ENCODE measurements at regions not wholly inside any gene's neighbourhood (a gene's known extent, or its start where the extent isn't known, plus 50 kb on each side); places are given as distances from the start of the nearest gene placed in this dataset.

DNA sequence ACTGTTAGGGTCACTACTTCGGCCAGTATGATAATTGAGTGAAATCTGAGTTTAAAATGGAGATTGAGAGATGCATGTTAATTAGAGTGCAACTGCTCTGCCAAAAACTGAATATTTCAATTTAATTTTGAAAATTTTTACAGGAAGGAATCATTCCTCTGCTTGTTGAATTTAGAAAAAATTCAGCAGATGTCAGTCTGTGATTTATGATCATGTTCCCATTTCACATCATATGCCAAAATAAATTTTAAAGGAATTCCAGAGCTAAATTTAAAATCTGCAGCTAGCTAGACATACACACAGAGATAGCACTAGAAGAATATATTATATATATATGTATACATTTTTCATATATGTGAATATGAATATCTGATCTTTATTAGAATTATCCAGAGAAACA, 797.6 kb upstream of the TMEM132C start:
- DNase-seq (ENCODE audit: low read depth in 1 of 2, low spot score in 1 of 2) = no peak
- Histone ChIP-seq H3K27ac (replicated peaks) (no peak overlapping the region), H3K4me3 (replicated peaks; ENCODE audit: insufficient read depth, low read length) (no peak overlapping the region), H3K27me3 (ENCODE audit: insufficient read depth, poor library complexity, severe bottlenecking) (no peaks in the 10 kb centered on the region)
- no peak for TF ChIP-seq POLR2AphosphoS5 (IDR thresholded peaks at IDR 0.05; ENCODE audit: low read depth)
- TF ChIP-seq, protein P1, sequence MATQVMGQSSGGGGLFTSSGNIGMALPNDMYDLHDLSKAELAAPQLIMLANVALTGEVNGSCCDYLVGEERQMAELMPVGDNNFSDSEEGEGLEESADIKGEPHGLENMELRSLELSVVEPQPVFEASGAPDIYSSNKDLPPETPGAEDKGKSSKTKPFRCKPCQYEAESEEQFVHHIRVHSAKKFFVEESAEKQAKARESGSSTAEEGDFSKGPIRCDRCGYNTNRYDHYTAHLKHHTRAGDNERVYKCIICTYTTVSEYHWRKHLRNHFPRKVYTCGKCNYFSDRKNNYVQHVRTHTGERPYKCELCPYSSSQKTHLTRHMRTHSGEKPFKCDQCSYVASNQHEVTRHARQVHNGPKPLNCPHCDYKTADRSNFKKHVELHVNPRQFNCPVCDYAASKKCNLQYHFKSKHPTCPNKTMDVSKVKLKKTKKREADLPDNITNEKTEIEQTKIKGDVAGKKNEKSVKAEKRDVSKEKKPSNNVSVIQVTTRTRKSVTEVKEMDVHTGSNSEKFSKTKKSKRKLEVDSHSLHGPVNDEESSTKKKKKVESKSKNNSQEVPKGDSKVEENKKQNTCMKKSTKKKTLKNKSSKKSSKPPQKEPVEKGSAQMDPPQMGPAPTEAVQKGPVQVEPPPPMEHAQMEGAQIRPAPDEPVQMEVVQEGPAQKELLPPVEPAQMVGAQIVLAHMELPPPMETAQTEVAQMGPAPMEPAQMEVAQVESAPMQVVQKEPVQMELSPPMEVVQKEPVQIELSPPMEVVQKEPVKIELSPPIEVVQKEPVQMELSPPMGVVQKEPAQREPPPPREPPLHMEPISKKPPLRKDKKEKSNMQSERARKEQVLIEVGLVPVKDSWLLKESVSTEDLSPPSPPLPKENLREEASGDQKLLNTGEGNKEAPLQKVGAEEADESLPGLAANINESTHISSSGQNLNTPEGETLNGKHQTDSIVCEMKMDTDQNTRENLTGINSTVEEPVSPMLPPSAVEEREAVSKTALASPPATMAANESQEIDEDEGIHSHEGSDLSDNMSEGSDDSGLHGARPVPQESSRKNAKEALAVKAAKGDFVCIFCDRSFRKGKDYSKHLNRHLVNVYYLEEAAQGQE (IDR thresholded peaks at IDR 0.05; ENCODE audit: insufficient replicate concordance, low read depth) = no peak
- no peak for TF ChIP-seq GABPA (IDR thresholded peaks at IDR 0.05; ENCODE audit: low read depth)
- TF ChIP-seq SPI1 (IDR thresholded peaks at IDR 0.05; ENCODE audit: borderline replicate concordance, low read depth) = no peak
- TF ChIP-seq, protein P2, sequence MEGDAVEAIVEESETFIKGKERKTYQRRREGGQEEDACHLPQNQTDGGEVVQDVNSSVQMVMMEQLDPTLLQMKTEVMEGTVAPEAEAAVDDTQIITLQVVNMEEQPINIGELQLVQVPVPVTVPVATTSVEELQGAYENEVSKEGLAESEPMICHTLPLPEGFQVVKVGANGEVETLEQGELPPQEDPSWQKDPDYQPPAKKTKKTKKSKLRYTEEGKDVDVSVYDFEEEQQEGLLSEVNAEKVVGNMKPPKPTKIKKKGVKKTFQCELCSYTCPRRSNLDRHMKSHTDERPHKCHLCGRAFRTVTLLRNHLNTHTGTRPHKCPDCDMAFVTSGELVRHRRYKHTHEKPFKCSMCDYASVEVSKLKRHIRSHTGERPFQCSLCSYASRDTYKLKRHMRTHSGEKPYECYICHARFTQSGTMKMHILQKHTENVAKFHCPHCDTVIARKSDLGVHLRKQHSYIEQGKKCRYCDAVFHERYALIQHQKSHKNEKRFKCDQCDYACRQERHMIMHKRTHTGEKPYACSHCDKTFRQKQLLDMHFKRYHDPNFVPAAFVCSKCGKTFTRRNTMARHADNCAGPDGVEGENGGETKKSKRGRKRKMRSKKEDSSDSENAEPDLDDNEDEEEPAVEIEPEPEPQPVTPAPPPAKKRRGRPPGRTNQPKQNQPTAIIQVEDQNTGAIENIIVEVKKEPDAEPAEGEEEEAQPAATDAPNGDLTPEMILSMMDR (IDR thresholded peaks at IDR 0.05; ENCODE audit: insufficient read depth, low read length) = no peak

DNA sequence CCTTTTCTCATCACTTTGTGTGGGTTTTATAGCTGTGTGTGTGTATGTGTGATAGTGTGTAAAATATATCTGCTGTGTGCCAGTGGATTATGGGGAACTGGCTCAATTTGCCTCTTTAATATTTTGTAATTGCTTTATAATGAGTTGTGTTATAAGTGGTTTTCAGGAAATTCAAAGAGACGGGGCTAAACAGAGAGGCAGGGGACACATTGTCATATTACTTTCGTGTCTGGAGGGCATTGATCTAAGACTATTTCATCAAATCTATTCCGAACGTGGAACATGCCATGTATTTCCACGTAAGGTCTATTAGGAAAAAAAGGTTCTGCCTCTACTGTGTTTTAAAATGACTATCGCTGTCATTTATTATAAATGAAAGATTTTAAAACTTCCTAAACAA, 793.2 kb upstream of the TMEM132C start:
- TF ChIP-seq, protein P2 (IDR thresholded peaks at IDR 0.05; ENCODE audit: insufficient read depth, low read length) = no peak
- no peak for TF ChIP-seq SPI1 (IDR thresholded peaks at IDR 0.05; ENCODE audit: borderline replicate concordance, low read depth)
- TF ChIP-seq, protein P1 (IDR thresholded peaks at IDR 0.05; ENCODE audit: insufficient replicate concordance, low read depth) = no peak
- no peak for TF ChIP-seq POLR2AphosphoS5 (IDR thresholded peaks at IDR 0.05; ENCODE audit: low read depth)

DNA sequence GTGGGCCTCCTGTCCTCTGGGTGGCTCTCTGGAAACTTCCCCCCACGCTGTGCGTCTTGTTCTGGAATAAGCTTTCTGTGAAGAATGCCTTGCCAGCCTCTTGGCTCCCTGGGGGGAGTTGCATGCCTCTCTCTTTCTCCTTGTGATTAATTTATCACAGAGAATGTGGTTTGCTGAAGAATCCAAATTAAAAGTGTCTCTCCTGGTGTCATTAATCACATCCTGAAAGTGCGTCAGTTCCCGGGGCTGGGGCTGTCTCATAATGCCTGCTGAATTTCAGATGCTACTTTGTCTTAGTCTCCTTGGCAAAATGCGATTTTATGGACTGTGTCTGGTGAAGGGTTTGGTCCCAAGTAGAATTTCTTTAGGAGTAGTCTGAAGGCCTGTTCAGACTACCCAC, 787.7 kb upstream of the TMEM132C start:
- no peak overlapping the region for H3K27ac ChIP-seq (replicated peaks)
- TF ChIP-seq, protein P1 (IDR thresholded peaks at IDR 0.05; ENCODE audit: insufficient replicate concordance, low read depth) = no peak
- TF ChIP-seq, protein P2 (IDR thresholded peaks at IDR 0.05; ENCODE audit: insufficient read depth, low read length) = no peak
- TF ChIP-seq SPI1 (IDR thresholded peaks at IDR 0.05; ENCODE audit: borderline replicate concordance, low read depth) (no peak), GABPA (IDR thresholded peaks at IDR 0.05; ENCODE audit: low read depth) (no peak), POLR2AphosphoS5 (IDR thresholded peaks at IDR 0.05; ENCODE audit: low read depth) (no peak)
- H3K27me3 ChIP-seq (ENCODE audit: insufficient read depth, poor library complexity, severe bottlenecking) = no peaks in the 10 kb centered on the region
- no peak for DNase-seq (ENCODE audit: low read depth in 1 of 2, low spot score in 1 of 2)
- H3K4me3 ChIP-seq (replicated peaks; ENCODE audit: insufficient read depth, low read length) = no peak overlapping the region

More for the DNA sequence above, 793.2 kb upstream of the TMEM132C start:
- H3K4me3 ChIP-seq (replicated peaks; ENCODE audit: insufficient read depth, low read length) = no peak overlapping the region
- H3K27ac ChIP-seq (replicated peaks) = no peak overlapping the region
- DNase-seq (ENCODE audit: low read depth in 1 of 2, low spot score in 1 of 2) = no peak
- H3K27me3 ChIP-seq (ENCODE audit: insufficient read depth, poor library complexity, severe bottlenecking) = no peaks in the 10 kb centered on the region

All from HL-60 (cell line).